H9 (cell line): ENCODE measurements at regions not wholly inside any gene's neighbourhood (a gene's known extent, or its start where the extent isn't known, plus 50 kb on each side); places are given as distances from the start of the nearest gene placed in this dataset.

Source experiments
- DNase-seq: peaks from one replicate; pipeline ENCODE4 v3.0.0-alpha.2; 2017
- H2AFZ ChIP-seq: one replicate; pipeline ENCODE4 v1.6.1; 2013; ENCODE audit warnings: mild to moderate bottlenecking, low read length, control low read depth, moderate library complexity
- H2AK5ac ChIP-seq: 2 replicates; pipeline ENCODE4 v1.6.1; 2013; ENCODE audit warnings: low read length, control low read depth, mixed read lengths; ENCODE audit not compliant: insufficient read length
- H2BK120ac ChIP-seq: one replicate; pipeline ENCODE4 v1.6.1; 2013; ENCODE audit warnings: low read depth, mild to moderate bottlenecking, low read length, control low read depth, inconsistent platforms; ENCODE audit not compliant: poor library complexity, severe bottlenecking
- H2BK12ac ChIP-seq: 2 replicates; pipeline ENCODE4 v1.6.1; 2013; ENCODE audit warnings: low read length, control low read depth, mixed read lengths, low read depth; ENCODE audit not compliant: insufficient read length
- H2BK15ac ChIP-seq: 2 replicates; pipeline ENCODE4 v1.6.1; 2013; ENCODE audit warnings: low read depth, low read length, control low read depth
- H2BK20ac ChIP-seq: one replicate; pipeline ENCODE4 v1.6.1; 2013; ENCODE audit warnings: low read depth, mild to moderate bottlenecking, low read length, control low read depth, inconsistent platforms; ENCODE audit not compliant: poor library complexity, severe bottlenecking
- H2BK5ac ChIP-seq: 2 replicates; pipeline ENCODE4 v1.6.1; 2013; ENCODE audit warnings: low read length, control low read depth, mixed read lengths; ENCODE audit not compliant: insufficient read length
- H3K14ac ChIP-seq: 2 replicates; pipeline ENCODE4 v1.6.1; 2013; ENCODE audit warnings: low read length, control low read depth; ENCODE audit not compliant: insufficient read depth
- H3K18ac ChIP-seq: 2 replicates; pipeline ENCODE4 v1.6.1; 2013; ENCODE audit warnings: low read depth, mild to moderate bottlenecking, mixed read lengths, low read length, control low read depth; ENCODE audit not compliant: insufficient read length
- H3K23ac ChIP-seq: 2 replicates; pipeline ENCODE4 v1.6.1; 2013; ENCODE audit warnings: low read length, control low read depth, mixed read lengths, low read depth; ENCODE audit not compliant: insufficient read length
- H3K23me2 ChIP-seq: 2 replicates; pipeline ENCODE4 v1.6.1; 2013; ENCODE audit warnings: low read depth, mild to moderate bottlenecking, mixed read lengths, low read length, control low read depth; ENCODE audit not compliant: insufficient read length, poor library complexity, severe bottlenecking
- H3K27ac ChIP-seq: 2 replicates; pipeline ENCODE4 v1.5.1; 2013; ENCODE audit warnings: low read length, control low read depth, mixed read lengths, low read depth; ENCODE audit not compliant: insufficient read length
- H3K27me3 ChIP-seq: 2 replicates; pipeline ENCODE4 v1.6.1; 2013; ENCODE audit warnings: low read length, control low read depth, inconsistent platforms; ENCODE audit not compliant: insufficient read depth
- H3K4ac ChIP-seq: 2 replicates; pipeline ENCODE4 v1.6.1; 2013; ENCODE audit warnings: low read depth, mild to moderate bottlenecking, control low read depth, inconsistent platforms, low read length, moderate library complexity
- H3K4me1 ChIP-seq: 2 replicates; pipeline ENCODE4 v1.6.1; 2013; ENCODE audit warnings: low read length, control low read depth, inconsistent platforms; ENCODE audit not compliant: insufficient read depth
- H3K4me2 ChIP-seq: 2 replicates; pipeline ENCODE4 v1.6.1; 2013; ENCODE audit warnings: low read length, control low read depth, mixed read lengths; ENCODE audit not compliant: insufficient read length, insufficient read depth
- H3K56ac ChIP-seq: 2 replicates; pipeline ENCODE4 v1.6.1; 2013; ENCODE audit warnings: low read depth, mild to moderate bottlenecking, mixed read lengths, low read length, control low read depth; ENCODE audit not compliant: insufficient read length
- H3K79me1 ChIP-seq: 2 replicates; pipeline ENCODE4 v1.6.1; 2013; ENCODE audit warnings: low read depth, mild to moderate bottlenecking, moderate library complexity, low read length, control low read depth, inconsistent platforms; ENCODE audit not compliant: insufficient read depth, poor library complexity, severe bottlenecking
- H3K79me2 ChIP-seq: 2 replicates; pipeline ENCODE4 v1.6.1; 2013; ENCODE audit warnings: low read length, control low read depth, inconsistent platforms; ENCODE audit not compliant: insufficient read depth
- H3K9ac ChIP-seq: 2 replicates; pipeline ENCODE4 v1.6.1; 2013; ENCODE audit warnings: low read length, control low read depth, mixed read lengths; ENCODE audit not compliant: insufficient read length; ENCODE audit errors: extremely low read depth
- H3K9me3 ChIP-seq: one replicate; pipeline ENCODE4 v1.6.1; 2013; ENCODE audit warnings: low read depth, low read length, inconsistent platforms; ENCODE audit not compliant: control insufficient read depth
- H3T11ph ChIP-seq: one replicate; pipeline ENCODE4 v1.6.1; 2013; ENCODE audit warnings: mild to moderate bottlenecking, low read length, control low read depth, inconsistent platforms
- H4K20me1 ChIP-seq: one replicate; pipeline ENCODE4 v1.6.1; 2013; ENCODE audit not compliant: control insufficient read depth, insufficient read length, insufficient read depth
- H4K5ac ChIP-seq: 2 replicates; pipeline ENCODE4 v1.6.1; 2013; ENCODE audit warnings: low read depth, mild to moderate bottlenecking, mixed read lengths, low read length, control low read depth; ENCODE audit not compliant: insufficient read length
- H4K8ac ChIP-seq: replicated peaks from 2 replicates; pipeline ENCODE4 v1.6.1; 2013; ENCODE audit warnings: low read length, control low read depth, mixed read lengths, low read depth; ENCODE audit not compliant: insufficient read length
- H4K91ac ChIP-seq: 2 replicates; pipeline ENCODE4 v1.6.1; 2013; ENCODE audit warnings: low read depth, mild to moderate bottlenecking, moderate library complexity, mixed read lengths, low read length, control low read depth; ENCODE audit not compliant: insufficient read length
- H3K27ac Mint-ChIP-seq, 3 experiments: 2 replicates in 2 of 3; 3 replicates in 1 of 3; pipeline ENCODE4 v1.8.0; 2020 to 2021; ENCODE audit warnings: mixed read lengths in 3 of 3, mild to moderate bottlenecking in 1 of 3, moderate library complexity in 1 of 3
- H3K27me3 Mint-ChIP-seq: 2 replicates; pipeline ENCODE4 v1.8.0; 2021; ENCODE audit warnings: low read depth, mild to moderate bottlenecking, moderate library complexity, mixed read lengths
- H3K36me3 Mint-ChIP-seq, 3 experiments: 2 replicates in 2 of 3; 3 replicates in 1 of 3; pipeline ENCODE4 v1.8.0; 2020 to 2021; ENCODE audit warnings: low read depth in 3 of 3, mixed read lengths in 3 of 3; ENCODE audit not compliant: insufficient read depth in 1 of 3
- H3K4me1 Mint-ChIP-seq, 2 experiments: 2 replicates each; pipeline ENCODE4 v1.8.0; 2020; ENCODE audit warnings: mixed read lengths in 2 of 2
- H3K4me3 Mint-ChIP-seq, 2 experiments: 2 replicates in 1 of 2; 3 replicates in 1 of 2; pipeline ENCODE4 v1.8.0; 2020 to 2021; ENCODE audit warnings: mild to moderate bottlenecking in 2 of 2, mixed read lengths in 2 of 2, moderate library complexity in 1 of 2
- H3K9me3 Mint-ChIP-seq, 2 experiments: 2 replicates in 1 of 2; 3 replicates in 1 of 2; pipeline ENCODE4 v1.8.0; 2020; ENCODE audit warnings: mild to moderate bottlenecking in 2 of 2, mixed read lengths in 2 of 2, moderate library complexity in 1 of 2
- CTCF ChIP-seq: fragments of 200-600 bp; sonication (generic); conservative IDR thresholded peaks from 3 replicates; pipeline ENCODE4 v1.8.0; 2021; ENCODE audit warnings: antibody characterized with exemption, mild to moderate bottlenecking
- WGBS: extraction: QIAGEN DNeasy Blood & Tissue Kit; methylation state at CpG from one replicate; pipeline ENCODE4 v1.1.7; 2013; ENCODE audit warnings: missing lambda C conversion rate, low lambda C conversion rate, mixed read lengths; ENCODE audit not compliant: insufficient read length; ENCODE audit errors: extremely low coverage; 5-methylcytosine and 5-hydroxymethylcytosine counted together

GRCh38 chr4:101398807-101399206, 51.5 kb upstream of the PPP3CA start:
- Mint-ChIP-seq H3K4me1 (no peaks in the 10 kb centered on the region), H3K27me3 (no peaks in the 10 kb centered on the region), H3K27ac (peak overlapping the region in 1 of 3 experiments; percentile 64; a peak in 2 of 7 replicates), H3K36me3 (no peaks in the 10 kb centered on the region; a peak in 1 of 7 replicates), H3K9me3 (no peaks in the 10 kb centered on the region), H3K4me3 (no peak overlapping the region)
- Histone ChIP-seq H3K79me1 (no peaks in the 10 kb centered on the region), H3K27me3 (no peaks in the 10 kb centered on the region), H3K4me1 (no peaks in the 10 kb centered on the region), H4K8ac (no peak overlapping the region), H3K79me2 (no peaks in the 10 kb centered on the region), H2AFZ (no peak overlapping the region), H2BK120ac (no peak overlapping the region), H3K23ac (no peak overlapping the region), H3K4ac (no peak overlapping the region), H2BK20ac (no peak overlapping the region), H2AK5ac (no peak overlapping the region), H4K20me1 (no peaks in the 10 kb centered on the region), H2BK12ac (no peak overlapping the region), H3K18ac (no peak overlapping the region), H3K9ac (no peak overlapping the region), H3K4me2 (no peak overlapping the region), H3K56ac (no peak overlapping the region), H3K23me2 (no peaks in the 10 kb centered on the region), H4K5ac (no peak overlapping the region), H3T11ph (no peak overlapping the region), H3K9me3 (no peaks in the 10 kb centered on the region), H3K27ac (no peak overlapping the region), H2BK5ac (no peak overlapping the region), H2BK15ac (no peak overlapping the region), H3K14ac (no peak overlapping the region), H4K91ac (no peak overlapping the region)
- DNase-seq = no peak
- TF ChIP-seq CTCF = no peak
- no CpG with 5 or more reads among the region's 4 CpGs for WGBS
